GM13976 (cell line): ENCODE measurements at regions not wholly inside any gene's neighbourhood (a gene's known extent, or its start where the extent isn't known, plus 50 kb on each side); places are given as distances from the start of the nearest gene placed in this dataset.

Source experiments
- DNase-seq: peaks from one replicate; pipeline ENCODE4 v3.0.0; 2012; ENCODE audit warnings: low spot score
- in situ Hi-C: fragments of 300-500 bp; cut with MboI; formaldehyde crosslinking; loops from one replicate; pipeline ENCODE4 v1.12.0; 2022; ENCODE audit warnings: low sequenced_read_pairs, mixed read lengths, inconsistent platforms; ENCODE audit not compliant: unreplicated experiment
- TF ChIP-seq, protein P1 (sequence below): IDR thresholded peaks from 2 replicates; pipeline ENCODE4 v1.5.1; 2012; ENCODE audit warnings: borderline replicate concordance, mild to moderate bottlenecking; ENCODE audit not compliant: insufficient read depth; ENCODE audit errors: extremely low read depth, missing control alignments, control extremely low read depth

GRCh38 chr13:97577026-97577425 lies 143.1 kb downstream of the RAP2A start:
- in situ Hi-C loops = no loop called here
- no peak for DNase-seq
- TF ChIP-seq, protein P1, sequence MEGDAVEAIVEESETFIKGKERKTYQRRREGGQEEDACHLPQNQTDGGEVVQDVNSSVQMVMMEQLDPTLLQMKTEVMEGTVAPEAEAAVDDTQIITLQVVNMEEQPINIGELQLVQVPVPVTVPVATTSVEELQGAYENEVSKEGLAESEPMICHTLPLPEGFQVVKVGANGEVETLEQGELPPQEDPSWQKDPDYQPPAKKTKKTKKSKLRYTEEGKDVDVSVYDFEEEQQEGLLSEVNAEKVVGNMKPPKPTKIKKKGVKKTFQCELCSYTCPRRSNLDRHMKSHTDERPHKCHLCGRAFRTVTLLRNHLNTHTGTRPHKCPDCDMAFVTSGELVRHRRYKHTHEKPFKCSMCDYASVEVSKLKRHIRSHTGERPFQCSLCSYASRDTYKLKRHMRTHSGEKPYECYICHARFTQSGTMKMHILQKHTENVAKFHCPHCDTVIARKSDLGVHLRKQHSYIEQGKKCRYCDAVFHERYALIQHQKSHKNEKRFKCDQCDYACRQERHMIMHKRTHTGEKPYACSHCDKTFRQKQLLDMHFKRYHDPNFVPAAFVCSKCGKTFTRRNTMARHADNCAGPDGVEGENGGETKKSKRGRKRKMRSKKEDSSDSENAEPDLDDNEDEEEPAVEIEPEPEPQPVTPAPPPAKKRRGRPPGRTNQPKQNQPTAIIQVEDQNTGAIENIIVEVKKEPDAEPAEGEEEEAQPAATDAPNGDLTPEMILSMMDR = no peak

DNA sequence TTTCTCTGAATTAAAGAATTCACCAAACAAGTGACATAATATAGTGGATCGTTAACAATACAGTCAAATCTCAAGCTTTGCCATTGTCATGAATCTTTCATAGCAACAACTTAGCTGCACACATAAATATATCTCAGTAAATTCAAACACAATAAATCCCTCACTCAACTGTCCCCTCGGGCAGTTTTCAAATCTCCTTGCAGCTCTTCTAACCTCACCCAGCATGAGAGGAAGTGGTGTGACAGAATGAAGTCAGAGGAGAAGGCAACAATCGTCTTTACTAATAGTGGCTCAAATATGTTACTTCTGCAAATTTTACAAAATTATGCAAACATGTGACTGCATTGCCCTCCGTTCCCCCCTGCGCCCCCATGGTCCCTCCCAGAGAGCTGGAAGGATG lies 148.2 kb downstream of the RAP2A start:
- no peak for DNase-seq
- TF ChIP-seq, protein P1 = no peak
- in situ Hi-C loops = no loop called here

GRCh38 chr13:97583907-97584497 lies 150.0 kb downstream of the RAP2A start:
- DNase-seq = no peak
- TF ChIP-seq, protein P1 = no peak

DNA sequence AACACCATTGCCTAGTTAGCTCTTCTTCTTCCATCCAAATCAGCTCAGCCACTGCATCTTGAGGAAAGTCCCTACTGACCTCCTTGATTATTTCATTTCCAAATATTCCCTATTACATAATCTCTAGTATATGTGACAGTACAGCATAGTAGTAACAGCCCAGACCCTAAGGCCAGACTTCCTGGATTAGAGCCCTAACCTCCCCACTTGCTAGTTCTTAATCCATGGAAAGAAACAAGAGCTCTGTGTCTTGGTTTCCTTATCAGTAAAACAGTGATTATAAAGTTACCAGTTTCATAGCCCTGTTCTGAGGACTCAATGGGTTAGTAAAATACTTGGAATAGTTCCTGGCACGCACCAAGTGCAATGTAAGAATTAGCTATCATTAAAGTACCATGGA lies 153.0 kb downstream of the RAP2A start:
- in situ Hi-C loops = no loop called here
- TF ChIP-seq, protein P1 = no peak
- no peak for DNase-seq

More at GRCh38 chr13:97583907-97584497, 150.0 kb downstream of the RAP2A start:
- in situ Hi-C loops = no loop called here

- DNase-seq = no peak
- in situ Hi-C loops = no loop called here
- TF ChIP-seq, protein P1 = no peak
Observed at GRCh38 chr13:97588993-97589392, 155.0 kb downstream of the RAP2A start.

- TF ChIP-seq, protein P1 = no peak
- DNase-seq = no peak
- in situ Hi-C loops = no loop called here
Observed at GRCh38 chr13:97600458-97601075, 166.6 kb downstream of the RAP2A start.
